Ovary (tissue), 7 donors: ENCODE measurements at regions not wholly inside any gene's neighbourhood (a gene's known extent, or its start where the extent isn't known, plus 50 kb on each side); places are given as distances from the start of the nearest gene placed in this dataset.

ENCODE experiments used
- DNase-seq, 5 donors: peaks; one replicate each; pipeline ENCODE4 v3.0.0-alpha.2; 2019 to 2020
- H3K27ac ChIP-seq, 2 donors: fragments of 200-600 bp; one replicate each; pipeline versions ENCODE4 v1.5.1 to v1.8.0; 2019 to 2022
- H3K27me3 ChIP-seq: fragments of 200-600 bp; one replicate; pipeline ENCODE4 v1.8.0; 2022
- H3K36me3 ChIP-seq: fragments of 200-600 bp; sonication (generic); one replicate; pipeline ENCODE4 v1.5.1; 2019
- H3K4me1 ChIP-seq: one replicate; pipeline ENCODE4 v1.8.1; 2013; ENCODE audit warnings: mild to moderate bottlenecking, moderate library complexity; ENCODE audit not compliant: insufficient read depth
- H3K4me3 ChIP-seq: fragments of 200-600 bp; sonication (generic); one replicate; pipeline ENCODE4 v1.5.1; 2017
- H3K9me3 ChIP-seq, 2 donors: fragments of 200-600 bp in 1 of 2; sonication (generic) in 1 of 2; one replicate each; pipeline versions ENCODE4 v1.5.1 to v1.8.1; 2013 to 2019; ENCODE audit warnings: mild to moderate bottlenecking in 1 of 2, moderate library complexity in 1 of 2
- EP300 ChIP-seq: sonication (generic); formaldehyde crosslinking; IDR thresholded peaks from one replicate; pipeline ENCODE4 v1.6.1; 2017; ENCODE audit warnings: antibody characterized with exemption
- POLR2A ChIP-seq: fragments of 450-650 bp; IDR thresholded peaks from one replicate; pipeline ENCODE4 v1.6.1; 2017; ENCODE audit warnings: antibody characterized with exemption, mild to moderate bottlenecking, moderate library complexity
- WGBS, 3 donors: extraction: QIAGEN DNeasy Blood & Tissue Kit in 1 of 3; methylation state at CpG; one replicate each; pipeline versions ENCODE4 v1.1.5 to v1.1.7; 2013 to 2017; 5-methylcytosine and 5-hydroxymethylcytosine counted together
- intact Hi-C, 4 donors: fragments of 100-400 bp; cut with DNase I; formaldehyde crosslinking; loops; one replicate each; pipeline versions ENCODE4 v1.11.0 to v1.15.1; 2022 to 2023
- TF ChIP-seq, protein P1 (sequence below), 3 donors: fragments of 450-650 bp in 2 of 3; fragments of 200-600 bp in 1 of 3; IDR thresholded peaks; one replicate each; pipeline versions ENCODE4 v1.5.1 to v1.8.0; 2016 to 2022; ENCODE audit warnings: antibody characterized with exemption in 3 of 3, mild to moderate bottlenecking in 1 of 3
- donor health status: DM: no; HTN: no; CAD: no; lungs with moderate emphysema.
- donor health status: DM: no; HTN: no; CAD: no.
- donor health status: Bipolar disorder and iron deficiency.
- donor health status: DM: no; HTN: no; CAD: no.
- donor health status: DM: yes; HTN: yes; CAD: no.

DNA sequence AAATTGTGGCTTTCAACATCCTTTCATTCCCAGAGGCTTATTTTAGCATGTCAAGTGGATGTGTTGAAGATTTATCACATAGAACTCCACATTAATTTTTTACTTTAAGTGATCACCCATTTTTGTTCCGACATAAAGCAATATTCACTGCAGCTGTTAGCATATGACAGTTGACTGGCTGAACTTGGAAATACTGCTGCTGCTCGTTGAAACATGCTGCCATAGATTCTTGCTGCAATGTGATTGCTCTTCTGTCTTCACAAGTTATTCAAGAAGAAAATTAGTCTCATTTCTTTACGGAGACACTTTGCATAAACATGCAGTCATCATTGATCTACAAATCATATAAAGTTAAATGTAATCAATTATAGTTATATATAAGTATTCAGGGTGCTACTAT lies 248.4 kb downstream of the SAMD5 start:
- WGBS, 3 donors = 81 to 89% (median 84%) methylated on average over 3 of the region's 3 CpGs
- no peaks in the 10 kb centered on the region for H3K36me3 ChIP-seq
- intact Hi-C loops = no loop called here
- no peak overlapping the region for H3K4me3 ChIP-seq
- TF ChIP-seq, protein P1, sequence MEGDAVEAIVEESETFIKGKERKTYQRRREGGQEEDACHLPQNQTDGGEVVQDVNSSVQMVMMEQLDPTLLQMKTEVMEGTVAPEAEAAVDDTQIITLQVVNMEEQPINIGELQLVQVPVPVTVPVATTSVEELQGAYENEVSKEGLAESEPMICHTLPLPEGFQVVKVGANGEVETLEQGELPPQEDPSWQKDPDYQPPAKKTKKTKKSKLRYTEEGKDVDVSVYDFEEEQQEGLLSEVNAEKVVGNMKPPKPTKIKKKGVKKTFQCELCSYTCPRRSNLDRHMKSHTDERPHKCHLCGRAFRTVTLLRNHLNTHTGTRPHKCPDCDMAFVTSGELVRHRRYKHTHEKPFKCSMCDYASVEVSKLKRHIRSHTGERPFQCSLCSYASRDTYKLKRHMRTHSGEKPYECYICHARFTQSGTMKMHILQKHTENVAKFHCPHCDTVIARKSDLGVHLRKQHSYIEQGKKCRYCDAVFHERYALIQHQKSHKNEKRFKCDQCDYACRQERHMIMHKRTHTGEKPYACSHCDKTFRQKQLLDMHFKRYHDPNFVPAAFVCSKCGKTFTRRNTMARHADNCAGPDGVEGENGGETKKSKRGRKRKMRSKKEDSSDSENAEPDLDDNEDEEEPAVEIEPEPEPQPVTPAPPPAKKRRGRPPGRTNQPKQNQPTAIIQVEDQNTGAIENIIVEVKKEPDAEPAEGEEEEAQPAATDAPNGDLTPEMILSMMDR (IDR thresholded peaks at IDR 0.05) = no peak
- TF ChIP-seq EP300 (no peak), POLR2A (no peak)
- H3K9me3 ChIP-seq = no peaks in the 10 kb centered on the region
- H3K27ac ChIP-seq = no peak overlapping the region
- H3K27me3 ChIP-seq = no peaks in the 10 kb centered on the region
- DNase-seq = no peak
- peaks cover 2% of the 10 kb centered on the region for H3K4me1 ChIP-seq

DNA sequence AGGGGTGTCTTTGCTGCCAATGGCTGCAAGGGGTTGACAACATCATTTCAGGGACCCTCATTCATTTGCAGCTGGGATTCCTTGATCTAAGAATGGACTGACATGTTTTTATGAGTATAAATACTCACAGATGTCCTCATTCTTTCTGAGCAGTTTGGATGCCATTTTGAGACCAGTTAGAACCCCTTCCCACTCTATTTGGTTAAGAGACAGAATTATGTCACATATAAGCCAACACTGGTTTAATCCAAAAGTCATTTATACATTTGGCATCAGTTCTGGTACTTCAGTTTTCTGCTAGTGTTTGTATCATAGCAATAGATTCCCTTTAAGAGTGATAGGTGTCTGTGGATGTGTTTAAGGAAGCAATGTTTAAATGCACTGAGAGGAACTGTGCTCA lies 248.8 kb downstream of the SAMD5 start:
- no peak for DNase-seq
- intact Hi-C loops = no loop called here
- Histone ChIP-seq H3K4me1 (peaks cover 2% of the 10 kb centered on the region), H3K27me3 (no peaks in the 10 kb centered on the region), H3K36me3 (no peaks in the 10 kb centered on the region), H3K9me3 (no peaks in the 10 kb centered on the region), H3K27ac (no peak overlapping the region), H3K4me3 (no peak overlapping the region)
- TF ChIP-seq EP300 (no peak), POLR2A (no peak)
- TF ChIP-seq, protein P1 (IDR thresholded peaks at IDR 0.05) = no peak

DNA sequence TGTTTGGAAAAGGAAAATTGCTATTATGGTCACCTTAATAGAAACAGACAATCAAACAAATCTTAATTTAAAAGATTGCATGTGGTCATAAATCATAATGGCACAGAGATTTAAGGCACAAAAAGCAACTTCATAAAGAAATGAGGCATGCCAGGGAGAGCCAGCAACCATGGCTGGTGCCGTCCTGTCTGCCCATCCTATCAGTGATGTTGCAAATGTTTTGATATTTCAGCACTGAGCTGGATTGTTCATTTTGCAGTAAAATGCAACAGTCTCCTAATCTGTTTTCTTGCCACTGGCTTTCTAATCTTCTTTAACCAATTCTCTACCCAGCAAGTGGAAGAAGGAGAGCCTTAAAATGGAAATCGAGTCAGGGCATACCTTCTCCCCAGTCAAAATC lies 249.8 kb downstream of the SAMD5 start:
- no peaks in the 10 kb centered on the region for H3K36me3 ChIP-seq
- intact Hi-C loops = no loop called here
- no peaks in the 10 kb centered on the region for H3K27me3 ChIP-seq
- WGBS, 3 donors = 14 to 50% (median 28%) methylated on average over 2 of the region's 2 CpGs
- TF ChIP-seq, protein P1 (IDR thresholded peaks at IDR 0.05) = no peak
- no peak for TF ChIP-seq POLR2A
- no peaks in the 10 kb centered on the region for H3K9me3 ChIP-seq
- DNase-seq = no peak
- no peak overlapping the region for H3K27ac ChIP-seq
- peaks cover 2% of the 10 kb centered on the region for H3K4me1 ChIP-seq
- no peak overlapping the region for H3K4me3 ChIP-seq

DNA sequence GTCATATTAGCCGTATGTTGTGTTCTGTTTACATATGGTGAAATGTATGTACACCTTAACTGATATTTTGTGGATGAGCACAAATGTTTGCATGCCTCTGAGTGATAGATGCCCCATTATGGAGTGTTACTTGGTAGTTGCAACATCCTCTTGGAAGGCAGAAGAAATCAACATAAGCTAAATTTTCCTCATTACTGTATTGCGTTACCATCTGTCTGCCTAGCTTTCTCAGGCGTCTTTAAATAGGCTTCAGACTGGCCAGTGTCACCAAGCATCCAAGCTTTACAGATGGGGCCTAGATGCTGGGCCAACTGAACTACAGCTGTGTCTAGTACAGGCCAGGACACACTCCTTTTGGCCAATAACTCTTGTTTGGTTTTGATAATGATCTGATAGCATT lies 250.6 kb downstream of the SAMD5 start:
- no peak overlapping the region for H3K27ac ChIP-seq
- DNase-seq = no peak
- H3K4me1 ChIP-seq = peaks cover 2% of the 10 kb centered on the region
- H3K27me3 ChIP-seq = no peaks in the 10 kb centered on the region
- H3K4me3 ChIP-seq = no peak overlapping the region
- no peaks in the 10 kb centered on the region for H3K36me3 ChIP-seq
- TF ChIP-seq POLR2A (no peak), EP300 (no peak)
- TF ChIP-seq, protein P1 (IDR thresholded peaks at IDR 0.05) = no peak
- intact Hi-C loops = no loop called here
- 50 to 81% (median 67%) methylated on average over 3 of the region's 3 CpGs for WGBS, 3 donors
- no peaks in the 10 kb centered on the region for H3K9me3 ChIP-seq

DNA sequence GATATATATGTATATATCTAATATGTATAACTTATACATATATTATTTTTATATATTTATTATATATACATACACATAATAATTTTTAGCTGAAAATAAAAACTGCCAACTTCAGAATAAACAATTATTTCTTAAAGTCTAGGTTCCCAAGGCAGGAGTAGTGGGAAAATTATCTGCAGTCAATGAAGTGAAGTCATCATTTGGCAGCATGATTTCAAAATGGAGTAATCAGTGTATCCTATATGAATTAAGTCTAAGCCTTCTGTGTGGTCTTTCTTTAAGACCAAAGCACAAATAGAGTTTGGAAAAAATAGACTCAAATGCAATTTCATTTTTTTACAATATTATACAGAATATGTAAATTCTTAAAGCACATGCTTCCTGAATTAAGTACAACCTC lies 251.0 kb downstream of the SAMD5 start:
- Histone ChIP-seq H3K27me3 (no peaks in the 10 kb centered on the region), H3K36me3 (no peaks in the 10 kb centered on the region), H3K4me3 (no peak overlapping the region), H3K9me3 (no peaks in the 10 kb centered on the region), H3K27ac (no peak overlapping the region), H3K4me1 (peaks cover 2% of the 10 kb centered on the region)
- DNase-seq = no peak
- intact Hi-C loops = no loop called here
- no peak for TF ChIP-seq POLR2A
- TF ChIP-seq, protein P1 (IDR thresholded peaks at IDR 0.05) = no peak
- no peak for TF ChIP-seq EP300
